ENCODE measurements at regions not wholly inside any gene's neighbourhood (a gene's known extent, or its start where the extent isn't known, plus 50 kb on each side); places are given as distances from the start of the nearest gene placed in this dataset.

DNA sequence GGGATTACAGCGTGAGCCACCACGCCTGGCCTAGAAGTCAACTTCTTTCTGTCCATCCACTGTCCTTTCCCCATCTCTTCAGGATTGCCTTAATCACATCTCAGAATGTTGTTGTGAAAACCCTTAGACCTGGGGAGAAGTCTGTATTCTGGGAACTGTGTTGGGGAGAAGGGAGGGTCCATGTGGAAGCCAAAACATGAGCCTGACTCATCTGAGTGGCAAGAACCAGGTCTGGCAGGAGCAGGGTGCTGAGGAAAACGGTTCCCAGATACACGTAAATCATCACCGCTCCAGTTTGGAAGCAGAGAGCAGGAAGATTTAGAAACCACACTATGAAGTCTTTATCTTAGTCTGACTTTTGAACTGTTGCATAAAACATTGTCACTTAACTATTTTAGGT, 245.6 kb upstream of the RGS6 start:
- no peak for DNase-seq (ENCODE audit: low spot score)

DNA sequence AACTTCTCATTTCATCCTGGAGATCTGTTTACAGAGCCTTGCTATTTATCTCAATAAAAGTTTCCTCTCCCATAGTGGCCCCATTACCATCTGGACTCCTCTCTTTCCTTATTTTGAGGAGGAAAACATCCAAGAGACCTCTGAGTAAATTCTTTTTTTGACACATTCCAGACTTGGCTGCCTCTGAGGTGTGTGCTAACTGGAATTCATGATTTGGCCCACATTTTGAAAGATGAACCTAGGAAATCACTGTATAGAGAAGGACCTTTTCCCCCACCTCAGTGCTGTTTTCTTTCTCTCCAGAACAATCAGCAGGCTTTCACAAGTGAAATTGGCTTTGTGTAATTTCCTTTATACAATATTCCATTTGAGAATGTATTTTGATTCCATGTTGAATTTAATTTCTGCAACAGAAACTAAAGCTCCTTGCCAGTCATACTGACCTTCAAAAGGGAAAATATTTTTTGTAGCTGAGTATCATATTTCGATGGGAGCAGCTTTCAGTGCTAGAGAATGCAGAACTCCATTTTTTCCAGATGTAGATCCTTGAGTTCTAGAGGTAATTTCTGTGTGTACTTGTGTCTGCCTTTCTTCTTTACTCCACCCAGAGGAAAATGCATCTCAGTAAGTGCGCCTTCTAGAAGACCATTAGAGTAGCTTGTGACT, 244.9 kb upstream of the RGS6 start:
- intact Hi-C loops (cut with DNase I), result no loop called here
- no peak for DNase-seq (ENCODE audit: low spot score)

More for the DNA sequence above, 245.6 kb upstream of the RGS6 start:
- intact Hi-C loops (cut with DNase I), result no loop called here

DNA sequence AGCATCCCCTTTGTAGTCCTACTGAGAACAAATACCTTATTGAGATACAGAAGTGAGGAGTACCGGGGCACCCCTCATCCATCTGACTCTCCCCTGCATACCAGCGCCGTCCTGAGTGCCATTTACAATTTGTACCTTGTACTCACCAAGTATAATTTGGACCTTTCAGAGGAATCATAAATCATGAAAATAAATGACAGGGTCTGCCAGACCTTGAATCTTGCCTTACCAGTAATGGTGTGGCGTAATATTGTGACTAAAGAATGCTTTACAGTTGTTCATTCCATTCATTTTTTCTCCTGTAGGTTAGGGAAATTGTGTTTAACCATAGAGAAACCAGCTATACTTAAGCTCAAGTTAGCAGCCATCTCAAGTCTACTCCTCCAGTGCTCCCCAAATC, 243.7 kb upstream of the RGS6 start:
- DNase-seq (ENCODE audit: low spot score), result no peak
- intact Hi-C loops (cut with DNase I), result no loop called here

DNA sequence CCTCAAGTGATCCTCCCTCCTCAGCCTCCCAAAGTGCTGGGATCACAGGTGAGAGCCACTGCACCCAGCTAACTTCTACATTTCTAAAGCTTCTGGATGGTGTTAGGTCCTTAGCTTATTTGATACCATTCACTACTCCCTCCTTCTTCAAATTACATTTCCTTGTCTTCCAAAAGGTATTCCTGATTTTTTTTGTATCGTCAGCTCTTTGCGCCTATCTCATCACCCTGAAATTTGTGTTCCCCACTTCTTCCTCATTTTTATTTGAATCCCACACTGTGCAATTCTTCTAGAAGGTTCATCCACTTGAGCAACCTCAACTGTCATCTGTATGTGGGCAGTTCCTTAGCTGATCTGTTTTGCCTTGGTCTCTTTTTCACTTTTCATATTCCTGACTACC, 241.8 kb upstream of the RGS6 start:
- DNase-seq (ENCODE audit: low spot score), result no peak
- intact Hi-C loops (cut with DNase I), result no loop called here

DNA sequence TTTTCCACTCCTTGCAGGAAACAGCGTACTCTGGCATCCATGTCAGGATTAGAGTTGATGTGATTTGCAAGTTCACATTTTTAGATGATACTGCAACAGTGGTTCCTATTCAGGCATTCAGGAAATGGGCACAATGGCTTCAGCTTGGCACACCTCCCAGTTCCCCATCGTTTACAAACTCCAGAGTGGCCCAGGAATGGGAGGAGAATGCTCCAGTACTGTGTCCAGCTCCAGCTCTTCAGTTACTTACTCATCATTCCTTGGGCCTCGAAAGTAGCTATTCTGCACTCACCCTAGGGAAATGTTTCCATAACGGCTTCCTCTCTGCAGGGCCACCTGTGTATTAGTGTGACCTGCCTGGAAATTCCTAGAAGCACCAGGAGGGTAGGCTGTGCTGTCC, 239.7 kb upstream of the RGS6 start:
- no peak for DNase-seq (ENCODE audit: low spot score)
- intact Hi-C loops (cut with DNase I), result no loop called here

DNA sequence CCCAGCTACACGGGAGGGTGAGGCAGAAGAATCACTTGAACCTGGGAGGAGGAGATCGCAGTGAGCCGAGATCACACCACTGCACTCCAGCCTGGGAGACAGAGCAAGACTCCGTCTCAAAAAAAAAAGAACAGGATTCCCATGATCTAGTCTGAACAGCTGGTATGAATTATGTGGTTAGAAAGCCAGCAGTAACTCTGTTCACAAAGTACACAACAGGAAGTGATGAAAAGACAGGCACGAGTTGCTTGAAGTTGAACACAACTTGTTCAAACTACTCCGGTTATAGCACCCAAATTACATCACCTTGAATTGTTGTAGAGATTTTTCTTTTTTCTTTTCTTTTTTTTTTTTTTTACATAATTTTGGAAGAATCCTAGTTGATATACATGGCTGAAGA, 238.8 kb upstream of the RGS6 start:
- no peak for DNase-seq (ENCODE audit: low spot score)
- intact Hi-C loops (cut with DNase I), result no loop called here

DNA sequence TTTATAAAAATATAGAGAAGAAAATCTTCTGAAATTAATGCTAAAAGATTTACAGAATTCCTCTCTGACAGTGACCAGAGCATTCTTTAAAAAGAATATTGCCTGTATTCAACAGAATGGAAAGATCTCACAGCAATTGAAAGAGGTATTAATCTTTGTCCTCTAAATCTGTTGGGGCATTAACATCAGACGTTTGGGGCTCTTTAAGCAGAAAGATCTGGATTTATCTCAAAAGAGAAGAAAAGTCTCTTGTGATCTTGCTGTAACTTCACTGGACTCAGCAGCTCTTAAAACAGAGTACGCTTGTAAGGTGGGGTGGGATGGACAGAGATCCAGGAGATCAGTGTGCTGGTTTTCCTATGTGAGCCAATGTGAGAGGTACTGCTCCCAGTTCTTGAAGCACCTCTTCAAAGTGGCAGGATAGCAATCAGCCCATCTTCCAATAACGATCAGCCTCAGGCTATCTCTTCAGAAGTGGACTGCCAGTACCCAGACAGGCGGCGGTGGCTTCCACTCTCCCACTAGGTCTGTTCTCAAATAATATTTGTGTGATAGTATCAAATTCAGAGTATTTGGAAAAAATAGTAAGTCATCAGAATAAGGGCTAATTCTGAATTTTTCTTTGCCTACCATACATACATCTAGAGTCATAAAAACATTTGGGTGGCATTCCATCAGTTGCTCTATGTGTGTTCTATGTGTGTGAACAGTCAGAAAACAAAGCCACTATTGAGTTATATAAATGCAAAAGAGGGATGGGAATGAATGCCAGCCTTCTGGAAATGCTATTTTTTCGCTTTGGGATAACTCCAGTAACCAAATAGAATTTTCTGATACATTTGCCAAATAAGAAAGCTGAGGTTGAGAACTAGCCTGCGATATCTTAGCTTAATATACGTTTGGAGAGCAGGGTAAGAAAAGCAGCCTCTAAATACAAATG, 237.4 kb upstream of the RGS6 start:
- no peak for DNase-seq (ENCODE audit: low spot score)
- intact Hi-C loops (cut with DNase I), result no loop called here

DNA sequence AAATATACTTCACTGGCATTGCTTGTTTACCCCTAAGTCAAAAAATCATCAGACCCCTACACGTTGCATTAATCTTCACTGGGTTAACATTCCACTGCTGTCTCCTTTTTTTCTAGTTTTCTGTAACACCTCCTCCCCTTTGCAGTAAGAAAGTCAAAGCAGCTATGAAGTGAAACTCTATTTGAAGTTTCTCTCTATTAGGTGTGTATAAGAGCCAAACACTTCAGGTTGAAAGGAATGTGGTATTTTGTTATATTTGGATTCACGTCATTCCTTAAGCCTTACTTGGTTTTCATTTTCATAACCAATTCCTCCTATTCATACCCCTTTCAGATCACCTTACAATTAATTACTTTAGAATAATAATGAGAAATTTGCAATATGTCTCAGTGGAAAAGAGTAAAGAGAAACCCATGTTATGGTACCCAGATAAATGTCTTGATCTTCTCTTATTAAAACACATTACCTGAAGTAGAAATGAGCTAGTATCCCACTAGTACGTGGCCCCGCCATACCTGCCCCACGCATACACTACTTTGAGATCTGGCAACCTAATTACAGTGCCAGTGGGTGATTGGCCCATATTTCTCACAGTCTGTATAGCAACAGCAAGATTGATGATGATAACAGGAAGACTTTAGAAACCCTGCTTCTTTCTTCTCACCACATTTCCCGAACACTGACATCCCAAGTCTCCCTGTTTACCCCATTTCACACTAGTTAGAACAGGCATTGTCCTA, 236.4 kb upstream of the RGS6 start:
- no peak for DNase-seq (ENCODE audit: low spot score)
- intact Hi-C loops (cut with DNase I), result no loop called here

DNA sequence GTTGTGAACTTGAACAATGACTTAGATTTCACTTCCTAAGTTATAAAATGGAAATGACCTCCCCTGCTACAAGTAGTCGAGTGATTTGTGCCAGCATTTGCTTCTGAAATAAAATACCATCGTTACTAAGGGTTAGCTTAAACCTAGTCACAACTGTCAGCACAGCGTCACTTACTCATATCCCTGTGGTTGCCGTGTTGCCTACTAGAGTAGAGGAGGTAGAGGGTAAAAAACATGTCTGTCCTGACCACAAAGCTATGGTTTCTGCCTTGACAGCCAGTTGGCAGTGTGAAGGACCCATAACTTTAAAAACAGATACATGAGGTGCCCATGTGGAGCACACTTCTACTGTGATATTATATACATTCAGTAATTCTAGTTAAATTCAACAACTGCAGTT, 234.2 kb upstream of the RGS6 start:
- DNase-seq (ENCODE audit: low spot score), result no peak
- intact Hi-C loops (cut with DNase I), result no loop called here

DNA sequence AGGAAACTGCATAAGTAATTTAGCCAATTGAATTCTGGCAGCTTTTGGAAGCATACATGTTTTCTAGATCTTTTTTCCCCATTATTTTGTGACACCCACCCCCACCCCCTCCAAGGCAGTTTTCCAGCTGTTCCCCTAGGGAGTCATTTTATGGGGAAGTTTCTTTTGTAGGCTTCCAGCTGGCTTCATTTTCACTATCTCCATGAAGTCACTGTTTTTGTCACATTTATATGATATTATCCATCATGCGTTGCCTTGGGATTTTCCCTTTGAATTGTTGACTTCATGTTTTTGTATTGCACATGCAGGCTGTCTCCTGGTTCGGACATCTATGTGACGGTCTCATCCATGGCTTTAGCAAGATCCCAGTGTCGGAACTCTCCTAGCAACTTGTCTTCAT, 233.6 kb upstream of the RGS6 start:
- no peak for DNase-seq (ENCODE audit: low spot score)
- intact Hi-C loops (cut with DNase I), result no loop called here

DNA sequence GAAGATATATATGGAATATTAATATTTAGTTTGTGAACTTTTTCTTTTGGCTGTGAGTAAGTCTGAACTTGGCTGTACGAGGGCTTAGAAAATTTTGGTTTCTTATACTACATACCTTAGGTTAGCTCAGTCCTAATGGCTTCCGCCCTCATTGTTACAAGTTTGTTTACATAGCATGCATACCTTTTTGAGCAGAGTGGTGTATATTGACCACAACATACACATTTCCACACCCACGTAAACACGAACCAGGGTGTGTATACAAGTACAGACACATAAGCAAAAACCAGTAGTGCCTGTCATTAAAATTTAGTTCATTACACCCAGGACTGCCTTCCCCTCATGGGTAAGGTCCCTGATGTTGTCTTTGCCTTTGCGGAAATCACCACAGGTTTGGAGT, 230.2 kb upstream of the RGS6 start:
- intact Hi-C loops (cut with DNase I), result no loop called here
- DNase-seq (ENCODE audit: low spot score), result no peak

DNA sequence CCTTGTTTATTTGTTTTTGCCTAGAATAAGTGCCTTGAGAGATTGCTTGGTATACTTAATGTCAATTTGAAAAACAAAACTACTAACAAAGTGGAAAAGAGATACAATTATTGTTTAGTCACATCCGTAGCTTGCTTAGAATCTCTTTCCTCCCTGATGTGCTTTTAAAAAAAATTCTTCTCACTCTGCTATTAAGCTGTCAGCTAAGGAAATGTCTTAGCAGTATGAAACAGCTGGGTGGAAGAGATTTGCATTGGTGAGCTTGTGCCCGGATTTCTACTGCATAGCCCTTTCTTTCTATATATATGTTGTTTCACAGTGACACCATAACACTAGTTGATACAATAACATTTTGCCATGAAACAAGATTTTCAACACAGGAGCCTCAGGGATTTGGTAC, 229.4 kb upstream of the RGS6 start:
- intact Hi-C loops (cut with DNase I), result no loop called here
- DNase-seq (ENCODE audit: low spot score), result no peak

DNA sequence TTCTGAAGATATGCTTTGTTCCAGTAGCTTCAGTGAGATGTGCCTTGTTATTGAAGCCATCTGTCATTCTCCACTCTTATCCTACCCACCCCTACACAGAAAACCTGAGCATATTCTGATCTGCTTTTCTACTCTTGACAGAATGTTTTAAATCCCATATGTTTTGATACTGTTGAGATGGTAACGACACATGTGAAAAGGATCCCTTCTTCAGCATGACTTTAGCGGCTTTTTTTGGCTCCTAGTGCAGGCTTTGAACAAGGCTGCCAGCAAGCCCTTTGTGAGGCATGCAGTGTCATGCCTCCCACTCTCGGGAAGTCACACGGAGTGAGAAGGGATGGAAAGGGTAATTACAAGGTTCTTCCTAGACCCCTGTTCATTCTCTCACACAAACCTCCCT, 228.8 kb upstream of the RGS6 start:
- no peak for DNase-seq (ENCODE audit: low spot score)
- intact Hi-C loops (cut with DNase I), result no loop called here

DNA sequence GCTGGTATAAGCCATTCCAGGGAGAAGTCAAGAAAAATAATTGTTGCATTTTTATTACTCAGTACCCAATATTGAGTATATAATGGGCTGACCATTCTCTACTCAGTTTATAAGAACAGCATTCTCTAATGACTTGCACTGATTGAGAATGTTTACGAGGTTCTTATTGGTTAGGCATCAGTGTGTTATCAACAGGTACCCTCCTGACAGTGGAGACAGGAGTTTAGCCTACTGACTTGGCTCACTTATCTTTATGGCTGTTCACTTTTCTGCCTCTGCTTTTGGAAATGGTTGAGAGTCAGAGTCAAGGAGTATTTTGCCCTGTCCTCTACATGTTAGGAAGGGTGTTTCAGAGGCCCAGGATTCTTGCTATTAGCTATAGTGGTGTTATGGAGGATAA, 228.0 kb upstream of the RGS6 start:
- DNase-seq (ENCODE audit: low spot score), result no peak
- intact Hi-C loops (cut with DNase I), result no loop called here

DNA sequence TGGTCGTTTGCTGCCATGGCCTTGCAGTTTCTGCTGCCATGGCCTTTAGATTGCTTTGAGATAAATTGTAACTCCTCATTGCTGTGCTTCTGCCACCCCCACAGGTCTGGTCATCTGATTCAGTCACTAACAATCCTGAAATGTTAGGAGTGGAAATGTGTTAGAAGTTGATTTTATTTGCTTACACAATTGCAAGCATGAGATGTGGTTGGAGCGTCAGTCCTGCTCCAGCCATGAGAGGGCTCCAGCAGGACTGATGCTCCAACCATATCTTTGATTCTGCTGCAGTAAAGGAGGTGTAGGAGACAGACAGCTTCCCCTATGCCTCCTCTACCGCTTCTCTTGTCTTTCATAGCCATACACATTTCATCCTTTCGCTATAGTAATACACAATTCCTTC, 226.8 kb upstream of the RGS6 start:
- no peak for DNase-seq (ENCODE audit: low spot score)
- intact Hi-C loops (cut with DNase I), result no loop called here

DNA sequence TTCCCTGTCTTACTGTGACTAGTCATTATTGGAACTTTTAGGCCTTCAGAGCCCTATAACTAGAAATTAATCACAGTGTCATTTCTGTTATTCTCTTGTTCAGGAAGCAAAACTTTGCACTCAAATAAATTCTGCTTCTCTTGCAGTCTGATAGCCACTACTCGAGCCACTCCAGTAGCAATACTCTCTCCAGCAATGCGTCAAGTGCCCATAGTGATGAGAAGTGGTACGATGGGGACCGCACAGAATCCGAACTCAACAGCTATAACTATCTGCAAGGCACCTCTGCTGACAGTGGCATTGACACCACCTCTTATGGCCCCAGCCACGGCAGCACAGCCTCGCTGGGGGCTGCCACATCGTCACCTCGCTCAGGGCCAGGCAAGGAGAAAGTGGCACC, 223.2 kb upstream of the RGS6 start:
- DNase-seq (ENCODE audit: low spot score), result no peak
- intact Hi-C loops (cut with DNase I), result no loop called here

DNA sequence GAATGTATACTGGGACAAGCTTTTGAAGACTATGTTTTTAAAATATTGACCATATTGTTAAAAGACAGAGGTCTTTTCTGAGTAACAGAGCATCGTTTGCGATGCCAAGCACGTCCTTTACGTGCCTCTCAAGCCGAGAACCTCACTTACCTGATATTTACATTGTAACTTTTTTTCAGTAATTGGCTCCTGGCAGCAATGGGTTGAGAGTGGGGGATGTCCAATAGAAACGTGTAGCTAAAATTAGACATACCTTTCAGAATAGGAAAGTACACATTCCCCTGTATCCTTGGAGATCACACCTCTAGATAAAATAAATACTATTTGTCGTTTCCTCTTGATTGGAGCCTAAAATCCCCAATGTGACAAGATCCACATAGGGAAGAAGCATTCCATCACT, 222.2 kb upstream of the RGS6 start:
- intact Hi-C loops (cut with DNase I), result no loop called here
- no peak for DNase-seq (ENCODE audit: low spot score)

DNA sequence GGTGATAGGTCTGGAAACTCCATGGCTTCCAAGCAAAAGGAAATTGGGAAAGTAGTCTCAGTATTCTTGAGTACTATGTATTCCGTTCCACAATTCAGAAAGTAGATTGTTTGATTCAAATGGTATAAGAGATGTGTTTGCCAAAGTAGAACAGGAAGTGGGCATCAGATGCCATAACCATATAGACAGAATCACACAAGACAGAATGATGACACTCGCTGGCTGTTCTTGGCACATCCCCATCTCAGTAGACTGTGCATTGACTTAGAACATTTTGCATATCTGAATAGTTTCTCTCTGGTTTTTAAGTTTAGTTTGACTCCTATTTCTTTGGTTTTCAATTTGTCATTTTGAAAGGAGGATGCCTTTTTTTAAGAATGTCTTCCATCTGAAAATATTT, 221.1 kb upstream of the RGS6 start:
- intact Hi-C loops (cut with DNase I), result no loop called here

DNA sequence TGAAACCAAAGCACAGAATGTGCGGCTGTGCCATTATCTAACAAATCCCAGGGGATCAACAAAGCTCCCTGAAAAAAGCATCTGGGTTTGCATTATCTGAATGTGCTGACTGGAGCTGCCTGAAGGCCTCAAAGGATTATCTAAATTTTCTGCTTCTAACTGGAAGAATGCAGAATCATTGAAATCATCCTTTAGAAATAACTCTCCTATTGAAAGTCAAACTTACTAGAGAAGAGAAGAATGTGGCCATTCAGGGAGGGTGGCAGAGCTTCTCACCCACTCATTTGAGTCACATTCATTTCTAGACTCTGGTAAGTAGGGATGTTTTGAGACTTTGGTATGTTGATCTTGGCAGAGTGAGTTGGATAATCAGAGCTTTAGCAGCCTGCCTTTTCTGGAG, 220.6 kb upstream of the RGS6 start:
- no peak for DNase-seq (ENCODE audit: low spot score)
- intact Hi-C loops (cut with DNase I), result no loop called here

More for the DNA sequence above, 221.1 kb upstream of the RGS6 start:
- DNase-seq (ENCODE audit: low spot score), result no peak

DNA sequence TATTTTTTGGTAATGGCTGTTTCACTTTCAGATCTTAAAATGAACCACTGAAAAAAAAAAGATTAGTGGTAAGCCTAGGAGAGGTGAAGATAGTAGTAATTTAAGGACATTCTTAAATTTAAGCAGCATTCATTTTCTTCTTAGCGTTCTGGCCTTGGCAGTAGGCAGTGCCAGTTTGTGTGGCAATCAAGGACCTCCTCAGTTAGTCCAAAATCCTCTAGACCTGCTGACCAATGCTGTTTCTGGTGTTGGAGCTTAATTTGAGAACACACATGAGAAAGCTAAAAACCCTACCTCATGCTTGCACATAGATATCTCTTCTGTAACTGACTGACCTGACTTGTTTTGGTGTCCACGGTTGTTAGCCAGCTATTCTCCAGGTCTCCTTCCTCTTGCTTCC, 219.8 kb upstream of the RGS6 start:
- DNase-seq (ENCODE audit: low spot score), result no peak
- intact Hi-C loops (cut with DNase I), result no loop called here

Measured in posterior vena cava (tissue), 2 donors.